CD4-positive, CD25-positive, alpha-beta regulatory T cell (primary cell): ENCODE measurements at regions not wholly inside any gene's neighbourhood (a gene's known extent, or its start where the extent isn't known, plus 50 kb on each side); places are given as distances from the start of the nearest gene placed in this dataset.

ENCODE experiments used
- ATAC-seq, 2 donors: fragments of 150-1000 bp; cut with Tn5 transposase; one replicate each; pipeline ENCODE4 v1.10.0; 2021; ENCODE audit warnings: low read depth in 2 of 2, moderate number of reproducible peaks in 2 of 2, moderate library complexity in 1 of 2
- DNase-seq, 3 donors: peaks; one replicate each; pipeline versions ENCODE4 v3.0.0 to v3.0.0-alpha.2; 2012 to 2022; ENCODE audit warnings: mixed read lengths in 1 of 3
- H3K27ac ChIP-seq: one replicate; pipeline ENCODE4 v1.7.0; 2013; ENCODE audit warnings: mild to moderate bottlenecking, low read length; ENCODE audit not compliant: insufficient read depth, poor library complexity, severe bottlenecking
- H3K27me3 ChIP-seq: one replicate; pipeline ENCODE4 v1.7.0; 2013; ENCODE audit warnings: low read length; ENCODE audit not compliant: control insufficient read depth, insufficient read depth
- H3K36me3 ChIP-seq: one replicate; pipeline ENCODE4 v1.7.0; 2013; ENCODE audit warnings: mild to moderate bottlenecking, low read length, moderate library complexity; ENCODE audit not compliant: control insufficient read depth, insufficient read depth
- H3K4me1 ChIP-seq: 2 replicates; pipeline ENCODE4 v1.7.0; 2013; ENCODE audit warnings: mild to moderate bottlenecking, low read length; ENCODE audit not compliant: insufficient read depth, control insufficient read depth, poor library complexity, severe bottlenecking
- H3K4me3 ChIP-seq: one replicate; pipeline ENCODE4 v1.7.0; 2013; ENCODE audit warnings: low read depth, mild to moderate bottlenecking, low read length, moderate library complexity
- H3K9me3 ChIP-seq, 2 experiments: 1 replicate in 1 of 2; 2 replicates in 1 of 2; pipeline ENCODE4 v1.7.0; 2013; ENCODE audit warnings: low read length in 2 of 2, mild to moderate bottlenecking in 1 of 2, moderate library complexity in 1 of 2; ENCODE audit not compliant: control insufficient read depth in 2 of 2
- H3K27ac Mint-ChIP-seq, 3 donors: one replicate each; pipeline ENCODE4 v1.8.0; 2020 to 2022; ENCODE audit warnings: mild to moderate bottlenecking in 3 of 3, mixed read lengths in 3 of 3, moderate library complexity in 2 of 3
- H3K27me3 Mint-ChIP-seq: one replicate; pipeline ENCODE4 v1.8.0; 2022; ENCODE audit warnings: mild to moderate bottlenecking, mixed read lengths
- H3K36me3 Mint-ChIP-seq: one replicate; pipeline ENCODE4 v1.8.0; 2020; ENCODE audit warnings: mixed read lengths
- H3K4me1 Mint-ChIP-seq, 4 donors: one replicate each; pipeline ENCODE4 v1.8.0; 2020 to 2022; ENCODE audit warnings: mixed read lengths in 4 of 4, mild to moderate bottlenecking in 1 of 4
- H3K4me3 Mint-ChIP-seq, 4 donors: one replicate each; pipeline ENCODE4 v1.8.0; 2020 to 2022; ENCODE audit warnings: mild to moderate bottlenecking in 4 of 4, mixed read lengths in 4 of 4, moderate library complexity in 3 of 4
- H3K9me3 Mint-ChIP-seq, 7 donors: one replicate each; pipeline ENCODE4 v1.8.0; 2020 to 2022; ENCODE audit warnings: mixed read lengths in 7 of 7, mild to moderate bottlenecking in 3 of 7, moderate library complexity in 2 of 7

DNA sequence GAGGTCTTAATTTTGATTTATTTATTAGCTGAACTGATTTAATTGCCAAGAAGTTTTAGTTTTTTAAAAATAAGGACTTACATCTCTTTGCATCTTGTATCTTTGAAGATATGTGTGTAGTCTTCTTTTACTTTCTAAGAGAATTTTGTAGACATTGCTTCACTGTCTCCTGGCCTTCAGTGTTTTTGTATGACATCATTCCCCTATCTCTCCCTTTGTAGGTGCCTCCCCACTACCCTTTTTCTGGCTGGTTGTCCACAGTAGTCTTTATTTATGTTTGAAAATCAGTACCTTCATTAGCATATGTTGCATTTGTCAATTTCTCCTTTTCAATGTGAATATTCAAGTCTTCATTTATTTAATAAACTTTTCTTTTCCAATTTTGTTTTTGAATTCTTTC lies 64.1 kb upstream of the RAB18 start:
- Mint-ChIP-seq H3K9me3 (peaks cover 0 to 2% (median 0%) of the 10 kb centered on the region in 7 donors), H3K4me1 (no peaks in the 10 kb centered on the region), H3K27me3 (peaks cover 4% of the 10 kb centered on the region), H3K27ac (no peak overlapping the region), H3K36me3 (no peaks in the 10 kb centered on the region), H3K4me3 (no peak overlapping the region)
- no peak for DNase-seq
- no peaks in the 10 kb centered on the region for H3K9me3 ChIP-seq
- H3K36me3 ChIP-seq: no peaks in the 10 kb centered on the region
- no peaks in the 10 kb centered on the region for H3K27me3 ChIP-seq
- no peak for ATAC-seq
- H3K4me1 ChIP-seq: no peaks in the 10 kb centered on the region
- no peak overlapping the region for H3K4me3 ChIP-seq
- H3K27ac ChIP-seq: no peak overlapping the region

DNA sequence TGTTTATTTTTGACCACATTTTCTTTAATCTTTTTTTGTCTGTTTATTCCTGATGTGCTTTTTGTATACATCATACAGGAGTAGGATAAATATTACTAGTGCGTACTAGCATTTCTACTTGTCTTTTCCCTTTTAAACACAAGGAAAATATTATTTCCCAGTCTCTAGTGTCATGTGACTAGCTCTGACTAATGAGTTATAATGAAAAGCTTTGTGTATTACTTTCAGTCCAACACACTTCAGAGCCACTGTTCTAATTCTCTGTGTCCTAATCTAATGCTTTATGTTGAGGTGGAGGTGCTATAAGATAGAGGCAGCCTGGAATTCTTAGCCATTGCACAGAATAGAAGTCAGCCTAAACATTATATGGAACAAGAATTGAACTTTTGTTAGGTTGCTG lies 65.0 kb upstream of the RAB18 start:
- ATAC-seq: no peak
- no peak for DNase-seq
- Mint-ChIP-seq H3K4me1 (no peaks in the 10 kb centered on the region), H3K4me3 (no peak overlapping the region), H3K36me3 (no peaks in the 10 kb centered on the region), H3K27me3 (peaks cover 4% of the 10 kb centered on the region), H3K9me3 (peaks cover 0 to 2% (median 0%) of the 10 kb centered on the region in 7 donors), H3K27ac (no peak overlapping the region)
- H3K27ac ChIP-seq: no peak overlapping the region
- H3K9me3 ChIP-seq: no peaks in the 10 kb centered on the region
- no peaks in the 10 kb centered on the region for H3K27me3 ChIP-seq
- H3K36me3 ChIP-seq: no peaks in the 10 kb centered on the region
- no peak overlapping the region for H3K4me3 ChIP-seq
- no peaks in the 10 kb centered on the region for H3K4me1 ChIP-seq

DNA sequence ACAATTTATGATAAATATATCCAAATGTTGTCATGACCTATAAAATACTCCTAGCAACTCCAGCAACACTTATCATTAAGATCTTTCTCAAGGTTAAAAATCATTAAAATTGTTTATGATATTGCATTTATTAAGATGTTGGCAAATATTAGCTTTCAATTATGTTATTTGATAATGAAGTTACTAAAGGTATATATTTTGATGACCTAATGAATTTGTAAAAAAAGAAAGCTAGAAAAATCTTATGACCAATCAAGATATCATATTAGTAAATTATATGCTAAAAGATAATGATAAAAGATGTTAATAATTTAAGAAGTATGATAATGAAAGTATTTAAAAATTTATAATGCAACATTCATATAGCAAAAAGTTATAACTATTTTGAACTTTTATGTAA lies 66.3 kb upstream of the RAB18 start:
- Histone ChIP-seq H3K9me3 (no peaks in the 10 kb centered on the region), H3K4me3 (no peak overlapping the region), H3K27me3 (no peaks in the 10 kb centered on the region), H3K4me1 (no peaks in the 10 kb centered on the region), H3K36me3 (no peaks in the 10 kb centered on the region), H3K27ac (no peak overlapping the region)
- Mint-ChIP-seq H3K4me1 (no peaks in the 10 kb centered on the region), H3K27ac (no peak overlapping the region), H3K36me3 (no peaks in the 10 kb centered on the region), H3K4me3 (no peak overlapping the region), H3K9me3 (peaks cover 0 to 2% (median 0%) of the 10 kb centered on the region in 7 donors), H3K27me3 (peaks cover 4% of the 10 kb centered on the region)
- DNase-seq: no peak
- ATAC-seq: no peak

DNA sequence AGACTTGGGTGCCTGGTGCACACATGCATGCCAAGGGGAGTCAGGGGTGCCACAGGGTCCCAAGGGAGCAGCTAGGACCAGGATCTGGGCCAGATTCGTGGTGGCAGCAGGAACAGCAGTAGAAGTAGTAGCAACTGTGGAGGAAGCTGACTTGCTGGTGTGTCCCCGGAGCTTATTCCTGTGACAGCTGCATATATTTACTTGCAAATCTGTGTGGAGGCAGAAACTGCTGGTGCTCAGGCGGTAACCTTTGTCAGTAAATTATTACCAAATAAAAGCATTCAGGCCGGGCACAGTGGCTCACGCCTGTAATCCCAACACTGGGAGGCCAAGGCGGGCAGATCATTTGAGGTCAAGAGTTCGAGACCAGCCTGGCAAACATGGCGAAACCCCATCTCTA lies 67.4 kb upstream of the RAB18 start:
- peaks cover 0 to 2% (median 0%) of the 10 kb centered on the region in 7 donors for H3K9me3 Mint-ChIP-seq
- peaks cover 4% of the 10 kb centered on the region for H3K27me3 Mint-ChIP-seq
- Histone ChIP-seq H3K36me3 (no peaks in the 10 kb centered on the region), H3K4me3 (no peak overlapping the region), H3K4me1 (no peaks in the 10 kb centered on the region), H3K27me3 (peaks cover 2% of the 10 kb centered on the region), H3K27ac (no peak overlapping the region), H3K9me3 (no peaks in the 10 kb centered on the region)
- H3K4me3 Mint-ChIP-seq: no peak overlapping the region
- no peaks in the 10 kb centered on the region for H3K36me3 Mint-ChIP-seq
- DNase-seq (no peak), ATAC-seq (no peak)
- H3K4me1 Mint-ChIP-seq: no peaks in the 10 kb centered on the region
- peak overlapping the region in 1 of 3 donors; percentile 69 for H3K27ac Mint-ChIP-seq

DNA sequence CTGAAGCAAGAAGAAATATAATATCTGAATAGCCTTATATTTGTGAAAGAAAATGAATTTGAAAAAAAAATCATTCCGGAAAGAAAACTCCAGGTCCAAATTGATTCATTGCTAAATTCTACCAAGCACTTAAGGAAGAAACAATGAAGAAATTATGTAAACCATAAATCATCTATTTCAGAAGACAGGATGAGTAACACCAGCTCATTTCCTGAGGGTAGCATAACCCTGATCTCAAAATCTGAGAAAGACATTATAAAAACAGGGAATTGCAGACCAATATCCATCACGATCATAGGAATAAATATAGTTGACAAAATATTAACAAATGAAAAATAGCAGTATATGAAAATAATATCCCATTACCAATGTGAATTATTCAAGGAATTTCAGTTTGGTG lies 70.1 kb upstream of the RAB18 start:
- Histone ChIP-seq H3K27ac (no peak overlapping the region), H3K27me3 (peaks cover 6% of the 10 kb centered on the region), H3K9me3 (no peaks in the 10 kb centered on the region), H3K4me1 (no peaks in the 10 kb centered on the region), H3K36me3 (no peaks in the 10 kb centered on the region), H3K4me3 (no peak overlapping the region)
- H3K27me3 Mint-ChIP-seq: peaks cover 4% of the 10 kb centered on the region
- no peak for ATAC-seq
- peaks cover 0 to 2% (median 0%) of the 10 kb centered on the region in 7 donors for H3K9me3 Mint-ChIP-seq
- no peaks in the 10 kb centered on the region for H3K4me1 Mint-ChIP-seq
- H3K27ac Mint-ChIP-seq: no peak overlapping the region
- H3K4me3 Mint-ChIP-seq: no peak overlapping the region
- no peaks in the 10 kb centered on the region for H3K36me3 Mint-ChIP-seq
- DNase-seq: no peak

GRCh38 chr10:27426948-27427467 lies 77.1 kb upstream of the RAB18 start:
- peaks cover 4% of the 10 kb centered on the region for H3K27me3 ChIP-seq
- Mint-ChIP-seq H3K4me1 (no peaks in the 10 kb centered on the region), H3K27ac (no peak overlapping the region), H3K9me3 (peaks cover 0 to 10% (median 3%) of the 10 kb centered on the region in 7 donors), H3K4me3 (no peak overlapping the region), H3K27me3 (peaks cover 4% of the 10 kb centered on the region), H3K36me3 (no peaks in the 10 kb centered on the region)
- no peak overlapping the region for H3K4me3 ChIP-seq
- no peaks in the 10 kb centered on the region for H3K9me3 ChIP-seq
- no peaks in the 10 kb centered on the region for H3K4me1 ChIP-seq
- ATAC-seq (no peak), DNase-seq (no peak)
- H3K36me3 ChIP-seq: no peaks in the 10 kb centered on the region
- H3K27ac ChIP-seq: no peak overlapping the region

DNA sequence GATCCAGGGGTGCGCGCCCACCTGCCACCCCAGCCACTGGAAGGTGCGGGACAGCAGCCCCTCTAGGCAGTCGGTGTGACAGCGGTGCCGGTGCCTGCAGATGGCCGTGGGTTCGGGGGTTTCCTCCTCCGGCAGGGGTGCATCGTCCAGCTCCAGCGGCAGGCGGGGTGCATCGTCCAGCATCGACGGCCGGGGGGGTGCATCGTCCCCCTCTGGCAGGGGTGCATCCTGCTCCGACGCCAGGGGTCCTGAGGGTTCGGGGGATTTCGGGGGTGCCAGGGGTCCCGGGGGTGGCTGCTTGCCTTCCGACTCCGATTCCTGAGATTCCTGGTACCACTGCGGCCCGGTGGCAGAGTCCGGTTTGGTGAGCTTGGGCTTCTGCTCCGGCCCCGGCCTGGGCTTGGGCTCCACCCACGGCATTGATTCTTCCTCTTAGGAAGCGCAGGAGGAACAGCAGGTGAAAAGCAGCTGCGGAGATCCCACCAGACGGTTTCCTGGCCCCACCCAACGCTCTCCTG lies 90.2 kb upstream of the RAB18 start:
- Mint-ChIP-seq H3K9me3 (peaks cover 0 to 2% (median 0%) of the 10 kb centered on the region in 7 donors), H3K4me3 (no peak overlapping the region), H3K27me3 (peaks cover 34% of the 10 kb centered on the region), H3K36me3 (no peaks in the 10 kb centered on the region), H3K27ac (no peak overlapping the region), H3K4me1 (no peaks in the 10 kb centered on the region)
- H3K36me3 ChIP-seq: no peaks in the 10 kb centered on the region
- DNase-seq: no peak
- H3K4me1 ChIP-seq: no peaks in the 10 kb centered on the region
- H3K9me3 ChIP-seq: no peaks in the 10 kb centered on the region
- no peak for ATAC-seq
- no peak overlapping the region for H3K27ac ChIP-seq
- peaks cover 1% of the 10 kb centered on the region for H3K27me3 ChIP-seq
- no peak overlapping the region for H3K4me3 ChIP-seq

DNA sequence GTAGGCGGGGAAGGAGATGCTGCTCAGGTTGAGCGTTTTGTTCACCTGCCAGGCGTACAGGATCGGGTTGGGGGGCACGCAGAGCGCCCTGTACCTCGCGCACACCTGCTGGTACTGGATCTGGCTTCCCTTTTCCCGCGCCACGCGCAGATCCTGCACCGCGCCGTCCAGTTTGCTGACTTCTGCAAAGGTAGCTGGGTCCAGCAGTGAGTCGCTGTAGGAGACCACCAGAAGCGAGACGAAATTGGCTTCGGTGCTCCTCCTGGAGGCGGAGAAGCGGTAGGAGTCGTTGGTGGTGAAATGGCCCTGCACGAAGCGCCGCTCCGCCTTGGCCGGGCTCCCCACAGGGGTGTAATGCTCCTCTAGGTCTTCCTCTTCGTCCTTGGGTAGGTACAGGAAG lies 90.7 kb upstream of the RAB18 start:
- peaks cover 1% of the 10 kb centered on the region for H3K27me3 ChIP-seq
- ATAC-seq: no peak
- H3K4me3 ChIP-seq: no peak overlapping the region
- H3K9me3 ChIP-seq: no peaks in the 10 kb centered on the region
- H3K4me1 ChIP-seq: no peaks in the 10 kb centered on the region
- DNase-seq: no peak
- H3K36me3 ChIP-seq: no peaks in the 10 kb centered on the region
- Mint-ChIP-seq H3K4me3 (no peak overlapping the region), H3K4me1 (no peaks in the 10 kb centered on the region), H3K36me3 (no peaks in the 10 kb centered on the region), H3K27ac (no peak overlapping the region), H3K9me3 (peaks cover 0 to 2% (median 0%) of the 10 kb centered on the region in 7 donors), H3K27me3 (peaks cover 34% of the 10 kb centered on the region)
- no peak overlapping the region for H3K27ac ChIP-seq
